Fibroblast of mammary gland (primary cell): ENCODE measurements at regions not wholly inside any gene's neighbourhood (a gene's known extent, or its start where the extent isn't known, plus 50 kb on each side); places are given as distances from the start of the nearest gene placed in this dataset.
A peak's percentile ranks its signal among the peaks of the same experiment; 100 is the strongest.

Source experiments
- DNase-seq: peaks from one replicate; pipeline ENCODE4 v3.0.0-alpha.2; 2010; ENCODE audit warnings: low read depth
- H3K4me3 ChIP-seq: 2 replicates; pipeline ENCODE4 v1.5.1; 2011; ENCODE audit warnings: low read depth, mild to moderate bottlenecking, low read length, moderate library complexity; ENCODE audit not compliant: control insufficient read depth
- TF ChIP-seq, protein P1 (sequence below): conservative IDR thresholded peaks from 2 replicates; pipeline ENCODE4 v1.5.1; 2011; ENCODE audit warnings: low read depth, low read length, inconsistent platforms; ENCODE audit not compliant: control insufficient read depth, insufficient read depth

GRCh38 chr5:54804521-54804920 lies 180.9 kb downstream of the ESM1 start:
- TF ChIP-seq, protein P1, sequence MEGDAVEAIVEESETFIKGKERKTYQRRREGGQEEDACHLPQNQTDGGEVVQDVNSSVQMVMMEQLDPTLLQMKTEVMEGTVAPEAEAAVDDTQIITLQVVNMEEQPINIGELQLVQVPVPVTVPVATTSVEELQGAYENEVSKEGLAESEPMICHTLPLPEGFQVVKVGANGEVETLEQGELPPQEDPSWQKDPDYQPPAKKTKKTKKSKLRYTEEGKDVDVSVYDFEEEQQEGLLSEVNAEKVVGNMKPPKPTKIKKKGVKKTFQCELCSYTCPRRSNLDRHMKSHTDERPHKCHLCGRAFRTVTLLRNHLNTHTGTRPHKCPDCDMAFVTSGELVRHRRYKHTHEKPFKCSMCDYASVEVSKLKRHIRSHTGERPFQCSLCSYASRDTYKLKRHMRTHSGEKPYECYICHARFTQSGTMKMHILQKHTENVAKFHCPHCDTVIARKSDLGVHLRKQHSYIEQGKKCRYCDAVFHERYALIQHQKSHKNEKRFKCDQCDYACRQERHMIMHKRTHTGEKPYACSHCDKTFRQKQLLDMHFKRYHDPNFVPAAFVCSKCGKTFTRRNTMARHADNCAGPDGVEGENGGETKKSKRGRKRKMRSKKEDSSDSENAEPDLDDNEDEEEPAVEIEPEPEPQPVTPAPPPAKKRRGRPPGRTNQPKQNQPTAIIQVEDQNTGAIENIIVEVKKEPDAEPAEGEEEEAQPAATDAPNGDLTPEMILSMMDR = no peak
- no peak overlapping the region for H3K4me3 ChIP-seq
- DNase-seq = no peak

DNA sequence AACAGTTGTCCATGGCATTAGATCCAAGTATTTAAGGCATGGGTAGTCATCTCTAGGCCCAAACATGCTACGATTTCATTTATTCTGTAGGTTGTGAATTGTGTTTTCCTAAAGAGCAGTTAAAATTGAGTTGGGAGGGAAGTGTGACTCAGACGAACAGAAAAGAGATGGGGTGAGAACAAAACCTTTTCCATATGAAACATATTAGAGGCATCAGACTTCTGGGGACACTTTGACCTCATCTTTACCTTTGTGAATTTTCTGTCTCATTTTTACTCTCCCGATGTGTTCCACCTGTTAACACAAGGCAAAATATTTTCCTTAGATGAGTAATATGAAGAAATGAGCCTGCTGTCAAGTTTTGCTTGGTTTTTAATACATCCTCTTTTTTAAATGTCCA lies 181.3 kb downstream of the ESM1 start:
- peak; percentile 40 for DNase-seq
- TF ChIP-seq, protein P1 = no peak
- H3K4me3 ChIP-seq = no peak overlapping the region

- H3K4me3 ChIP-seq = no peak overlapping the region
- DNase-seq = peak; percentile 6
- TF ChIP-seq, protein P1 = no peak
These were observed 181.9 kb downstream of the ESM1 start for GRCh38 chr5:54803471-54804011.

GRCh38 chr5:54799645-54800044 lies 185.7 kb downstream of the ESM1 start:
- no peak for DNase-seq
- no peak overlapping the region for H3K4me3 ChIP-seq
- TF ChIP-seq, protein P1 = no peak

- DNase-seq = no peak
- H3K4me3 ChIP-seq = no peak overlapping the region
- TF ChIP-seq, protein P1 = no peak
These were observed 189.6 kb downstream of the ESM1 start for GRCh38 chr5:54795777-54796176.

- TF ChIP-seq, protein P1 = no peak
- DNase-seq = peak; percentile 4
- no peak overlapping the region for H3K4me3 ChIP-seq
These were observed 190.1 kb downstream of the ESM1 start for GRCh38 chr5:54795284-54795683.
